WTC11 (cell line): ENCODE measurements at regions not wholly inside any gene's neighbourhood (a gene's known extent, or its start where the extent isn't known, plus 50 kb on each side); places are given as distances from the start of the nearest gene placed in this dataset.

Source experiments
- CREB1 ChIP-seq: sonication (generic); formaldehyde crosslinking; IDR thresholded peaks from 2 replicates; pipeline ENCODE4 v1.8.0; 2023; ENCODE audit warnings: mild to moderate bottlenecking, missing genetic modification reagents
- JUN ChIP-seq: sonication (generic); formaldehyde crosslinking; IDR thresholded peaks from 2 replicates; pipeline ENCODE4 v1.8.0; 2023; ENCODE audit warnings: mild to moderate bottlenecking, missing genetic modification reagents
- ZNF423 ChIP-seq: fragments of 250-450 bp; sonication (Bioruptor Pico); IDR thresholded peaks from 2 replicates; pipeline ENCODE4 v2.1.2; 2022; ENCODE audit warnings: mild to moderate bottlenecking, moderate library complexity
- TF ChIP-seq, protein P1 (sequence below): fragments of 200-600 bp; IDR thresholded peaks from 2 replicates; pipeline ENCODE4 v1.8.0; 2022; ENCODE audit warnings: antibody characterized with exemption

DNA sequence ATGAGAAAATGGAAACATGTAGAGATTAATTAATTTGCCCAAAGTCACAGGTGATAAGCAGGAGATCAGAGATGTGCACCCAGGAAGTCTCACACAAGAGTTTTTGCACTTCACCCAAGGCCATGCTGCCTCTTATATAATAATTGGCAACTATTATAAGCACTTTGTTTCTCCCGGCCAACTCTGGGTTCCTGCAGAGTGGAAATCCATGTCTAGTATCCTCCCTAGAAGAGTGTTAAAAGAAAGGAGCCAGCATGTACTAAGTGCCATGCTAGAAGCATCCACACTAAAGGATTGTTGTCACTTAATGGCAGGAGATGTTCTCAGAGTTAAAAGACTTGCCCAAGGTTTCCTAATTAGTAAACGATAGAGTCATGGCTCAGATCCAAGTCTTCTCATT, 470.3 kb downstream of the OMA1 start:
- TF ChIP-seq JUN (CRISPR knock-in tag) (no peak), ZNF423 (CRISPR knock-in tag) (no peak), CREB1 (CRISPR knock-in tag) (no peak)
- TF ChIP-seq, protein P1, sequence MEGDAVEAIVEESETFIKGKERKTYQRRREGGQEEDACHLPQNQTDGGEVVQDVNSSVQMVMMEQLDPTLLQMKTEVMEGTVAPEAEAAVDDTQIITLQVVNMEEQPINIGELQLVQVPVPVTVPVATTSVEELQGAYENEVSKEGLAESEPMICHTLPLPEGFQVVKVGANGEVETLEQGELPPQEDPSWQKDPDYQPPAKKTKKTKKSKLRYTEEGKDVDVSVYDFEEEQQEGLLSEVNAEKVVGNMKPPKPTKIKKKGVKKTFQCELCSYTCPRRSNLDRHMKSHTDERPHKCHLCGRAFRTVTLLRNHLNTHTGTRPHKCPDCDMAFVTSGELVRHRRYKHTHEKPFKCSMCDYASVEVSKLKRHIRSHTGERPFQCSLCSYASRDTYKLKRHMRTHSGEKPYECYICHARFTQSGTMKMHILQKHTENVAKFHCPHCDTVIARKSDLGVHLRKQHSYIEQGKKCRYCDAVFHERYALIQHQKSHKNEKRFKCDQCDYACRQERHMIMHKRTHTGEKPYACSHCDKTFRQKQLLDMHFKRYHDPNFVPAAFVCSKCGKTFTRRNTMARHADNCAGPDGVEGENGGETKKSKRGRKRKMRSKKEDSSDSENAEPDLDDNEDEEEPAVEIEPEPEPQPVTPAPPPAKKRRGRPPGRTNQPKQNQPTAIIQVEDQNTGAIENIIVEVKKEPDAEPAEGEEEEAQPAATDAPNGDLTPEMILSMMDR: no peak
